Lung microvascular endothelial cell (primary cell): ENCODE measurements at regions not wholly inside any gene's neighbourhood (a gene's known extent, or its start where the extent isn't known, plus 50 kb on each side); places are given as distances from the start of the nearest gene placed in this dataset.
A peak's percentile ranks its signal among the peaks of the same experiment; 100 is the strongest.
"Not testable (repeated sequence)": the region's sequence is repeated elsewhere in the genome, so short reads cannot be mapped to it uniquely, and the experiment has no call there.

ENCODE experiments used
- DNase-seq, 2 donors: peaks; one replicate each; pipeline versions ENCODE4 v3.0.0 to v3.0.0-alpha.2; 2010; ENCODE audit warnings: low read depth in 2 of 2

DNA sequence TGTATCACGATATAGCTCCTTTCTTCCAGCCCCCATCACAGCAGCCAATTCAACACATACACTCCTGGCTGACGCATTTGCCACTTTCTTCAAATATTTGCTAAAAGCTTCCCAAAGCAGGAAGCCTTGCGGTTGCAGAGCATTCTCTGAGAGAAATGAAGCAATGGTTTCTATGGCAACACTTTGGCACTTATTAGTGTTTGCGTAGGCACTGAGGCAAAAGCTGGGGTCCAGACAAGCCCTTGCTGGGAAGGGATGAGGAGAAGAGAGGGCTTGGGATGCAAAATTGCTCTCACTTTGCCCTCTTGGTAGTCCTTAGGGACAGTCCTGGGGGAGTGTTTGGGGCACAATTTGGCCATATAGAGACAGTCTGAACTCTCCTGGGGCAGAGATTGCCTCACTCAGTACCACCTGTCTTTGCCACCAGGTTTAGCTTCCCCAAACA lies 55.0 kb upstream of the PAK3 start:
- DNase-seq: peak in 1 of 2 donors; percentile 75

DNA sequence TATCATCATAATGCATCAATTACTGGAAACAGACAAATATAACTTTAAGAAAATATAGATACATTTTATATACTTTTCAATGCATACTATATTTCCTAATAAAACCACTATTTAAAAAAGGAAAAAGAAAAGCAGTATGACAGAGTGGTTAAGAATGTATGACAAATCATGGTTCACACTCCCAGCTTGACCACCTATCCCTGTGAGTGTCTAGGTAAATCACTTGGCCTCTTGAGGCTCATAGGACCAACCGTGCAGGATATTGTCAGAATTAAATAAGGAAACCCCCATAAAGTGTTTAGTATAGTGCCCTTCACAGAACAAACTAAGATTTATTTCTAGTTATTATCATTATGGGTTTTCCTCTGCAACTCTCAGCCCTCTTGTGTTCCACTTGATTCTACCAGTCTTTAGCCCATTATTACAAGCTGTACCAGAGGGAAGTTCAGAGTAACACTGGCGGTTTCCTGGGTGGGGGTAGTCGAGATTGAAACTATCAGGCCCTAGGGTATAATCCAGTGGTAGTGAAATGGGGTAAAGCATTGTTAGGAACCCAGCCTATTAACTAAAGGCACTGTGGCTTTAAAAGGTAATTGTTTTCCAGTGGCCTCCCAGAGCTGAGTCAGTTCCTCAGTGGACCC lies 55.5 kb upstream of the PAK3 start:
- peak in 1 of 2 donors; percentile 9 for DNase-seq

DNA sequence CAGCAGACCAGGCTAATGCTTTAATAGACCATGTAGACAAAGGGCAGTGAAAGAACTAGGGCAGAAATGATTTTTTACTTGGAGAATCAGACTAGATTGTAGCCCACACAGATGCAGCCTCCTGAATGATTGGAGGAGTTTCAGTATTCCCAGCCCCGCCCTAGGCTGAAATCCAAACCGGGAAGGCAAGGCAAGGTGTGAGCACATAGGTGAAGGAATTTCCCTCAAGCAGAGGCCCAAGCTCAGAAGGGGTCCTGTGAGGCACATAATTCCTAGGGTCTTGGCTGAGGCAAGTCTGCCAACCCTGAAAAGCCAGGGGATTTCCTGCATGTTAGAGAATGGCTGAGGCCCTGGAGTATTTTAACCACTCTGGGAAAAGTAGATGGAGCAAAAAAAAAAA lies 56.4 kb upstream of the PAK3 start:
- no peak for DNase-seq

DNA sequence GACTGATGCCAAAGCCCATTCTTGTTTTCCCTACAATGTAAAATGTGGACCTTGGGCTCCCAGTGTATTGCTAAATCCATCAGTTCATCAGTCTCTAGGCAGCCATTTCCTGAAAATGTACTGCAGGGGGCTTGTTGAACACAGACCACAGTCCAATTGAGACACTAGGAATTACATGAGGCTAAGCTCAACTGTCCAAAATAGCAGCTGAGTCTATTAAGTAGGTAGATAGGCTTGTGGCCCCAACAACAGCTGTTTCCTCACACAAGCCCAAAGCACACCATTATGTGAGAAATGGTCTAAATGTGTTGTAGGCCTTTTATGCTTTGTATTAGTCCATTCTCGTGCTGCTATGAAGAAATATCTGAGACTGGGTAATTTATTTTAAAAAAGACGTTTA lies 60.0 kb upstream of the PAK3 start:
- no peak for DNase-seq

DNA sequence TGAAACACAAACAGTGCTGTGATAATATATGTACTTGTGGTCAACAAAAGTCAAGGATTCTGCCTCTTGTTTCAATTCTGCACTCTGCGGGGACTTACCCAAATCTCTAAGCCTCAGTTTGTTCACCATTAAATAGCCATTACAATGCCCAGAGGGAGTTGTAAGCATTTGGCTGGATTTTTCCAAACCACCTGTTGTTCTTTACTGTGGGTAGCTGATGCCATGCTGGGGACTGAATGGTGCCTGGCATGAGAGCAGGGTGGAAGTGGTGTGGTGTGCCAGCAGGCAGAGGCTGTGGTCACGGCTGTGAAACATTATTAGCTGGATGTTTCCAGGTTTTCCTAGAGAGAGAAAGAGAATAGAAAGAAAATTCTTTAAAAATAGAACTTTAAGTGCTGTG lies 60.7 kb upstream of the PAK3 start:
- no peak for DNase-seq

DNA sequence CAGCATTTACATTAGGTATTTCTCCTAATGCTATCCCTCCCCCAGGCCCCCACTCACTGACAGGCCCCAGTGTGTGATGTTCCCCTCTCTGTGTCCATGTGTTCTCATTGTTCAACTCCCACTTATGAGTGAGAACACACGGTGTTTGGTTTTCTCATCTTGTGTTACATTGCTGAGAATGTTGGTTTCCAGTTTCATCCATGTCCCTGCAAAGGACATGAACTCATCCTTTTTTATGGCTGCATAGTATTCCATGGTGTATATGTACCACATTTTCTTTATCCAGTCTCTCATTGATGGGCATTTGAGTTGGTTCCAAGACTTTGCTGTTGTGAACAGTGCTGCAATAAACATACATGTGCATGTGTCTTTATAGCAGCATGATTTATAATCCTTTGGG lies 73.0 kb upstream of the PAK3 start:
- DNase-seq: not testable (repeated sequence)

DNA sequence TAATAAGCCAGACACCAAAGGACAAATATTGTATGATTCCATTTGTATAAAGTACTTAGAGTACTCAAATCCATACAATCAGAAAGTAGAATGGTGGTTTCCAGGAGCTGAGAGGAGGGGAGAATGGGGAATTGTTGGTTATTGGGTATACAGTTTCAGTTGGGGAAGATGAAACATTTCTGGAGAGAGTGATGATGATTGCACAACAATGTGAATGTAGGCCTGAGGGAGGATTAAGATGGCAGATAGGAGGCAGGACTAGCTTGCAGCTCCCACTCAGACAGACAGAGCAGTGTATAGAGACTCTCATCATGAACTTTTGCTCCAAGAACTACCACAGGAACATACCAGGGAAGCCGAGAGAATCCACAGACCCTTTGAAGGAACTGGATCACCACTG lies 75.7 kb upstream of the PAK3 start:
- no peak for DNase-seq

DNA sequence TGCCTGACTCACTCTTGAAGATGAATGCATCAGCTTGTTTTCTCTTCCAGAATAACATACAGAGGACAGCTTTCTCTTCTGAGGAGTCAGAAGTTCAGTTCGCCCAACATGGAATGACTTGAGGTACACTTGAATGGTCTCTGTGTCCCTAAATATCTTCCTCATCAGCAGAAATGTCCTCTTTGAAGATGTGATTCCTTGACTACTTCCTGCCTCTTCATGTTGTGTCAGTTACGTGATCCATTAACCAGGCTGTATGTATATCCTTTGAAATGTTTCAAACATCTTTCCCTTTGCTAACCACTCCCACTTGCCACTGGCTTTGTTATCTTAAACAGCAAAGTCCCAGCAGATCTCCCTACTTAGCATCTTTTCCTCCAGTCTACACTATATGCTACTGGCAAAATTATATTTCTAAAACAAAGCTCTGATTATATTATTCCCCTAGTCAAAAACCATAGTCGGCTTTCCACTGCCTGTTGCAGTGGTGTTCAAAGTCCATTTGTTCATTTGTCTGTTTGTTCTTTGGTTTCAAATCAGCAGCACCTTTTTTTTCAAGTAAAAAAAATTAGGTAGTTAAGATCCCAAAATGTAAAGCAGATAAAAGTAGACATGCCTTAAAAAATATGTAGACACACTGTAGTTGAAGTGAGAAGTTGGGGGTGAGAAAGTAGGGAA lies 82.1 kb upstream of the PAK3 start:
- no peak for DNase-seq

DNA sequence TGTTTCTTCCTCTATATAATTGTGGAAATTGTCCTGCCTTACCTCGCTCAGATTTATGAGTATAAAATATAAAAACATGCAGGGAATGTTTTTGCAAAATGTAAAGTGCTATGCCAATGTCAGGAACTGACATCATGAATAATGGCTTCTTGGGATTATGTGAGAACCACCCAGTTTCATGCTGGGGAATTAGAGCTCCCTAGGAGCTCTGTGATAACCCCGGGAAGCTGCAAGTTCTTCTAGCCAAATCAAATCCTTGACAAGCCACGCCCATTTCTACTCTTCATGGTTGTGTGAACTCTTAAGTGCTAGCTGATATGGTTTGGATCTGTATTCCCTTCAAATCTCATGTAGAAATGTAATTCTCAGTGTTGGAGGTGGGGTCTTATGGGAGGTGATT lies 85.9 kb upstream of the PAK3 start:
- DNase-seq: no peak

DNA sequence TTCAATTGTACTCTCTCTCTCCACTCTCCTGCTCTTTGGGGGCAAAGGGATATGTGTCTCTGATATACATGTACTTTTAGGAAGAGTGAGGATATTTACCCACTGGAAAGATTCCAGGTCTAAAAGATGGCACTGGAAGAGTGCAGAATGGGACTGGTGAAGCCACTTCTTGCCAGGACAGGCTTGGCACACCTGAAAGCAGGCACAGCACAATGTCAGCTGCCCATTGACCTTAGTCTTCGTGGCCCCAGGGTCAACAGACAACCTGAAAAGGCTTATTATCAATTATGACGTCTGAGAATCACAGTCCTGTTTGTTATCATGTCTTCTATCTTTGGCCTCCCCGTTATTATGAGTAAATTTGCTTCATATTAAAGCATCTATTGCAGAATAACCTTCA lies 86.7 kb upstream of the PAK3 start:
- DNase-seq: no peak

DNA sequence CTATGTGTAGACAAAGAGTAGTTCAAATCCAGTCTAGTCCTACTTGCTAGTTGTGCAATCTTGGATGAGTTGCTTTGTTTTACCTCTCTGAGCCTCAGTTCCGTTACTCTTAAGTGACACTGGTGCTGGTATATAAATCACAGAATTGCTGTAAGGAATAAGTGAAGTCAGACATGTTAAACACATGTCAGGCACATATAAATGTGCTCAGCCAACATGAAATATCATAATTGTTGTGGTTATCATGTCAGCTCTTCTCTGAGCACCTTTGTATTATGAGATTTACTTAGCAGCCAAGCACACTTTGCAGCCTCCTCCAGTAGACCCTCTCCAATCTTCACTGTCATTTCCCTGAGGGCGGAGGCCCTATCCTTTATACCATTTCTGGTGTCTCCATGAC lies 87.9 kb upstream of the PAK3 start:
- DNase-seq: no peak

DNA sequence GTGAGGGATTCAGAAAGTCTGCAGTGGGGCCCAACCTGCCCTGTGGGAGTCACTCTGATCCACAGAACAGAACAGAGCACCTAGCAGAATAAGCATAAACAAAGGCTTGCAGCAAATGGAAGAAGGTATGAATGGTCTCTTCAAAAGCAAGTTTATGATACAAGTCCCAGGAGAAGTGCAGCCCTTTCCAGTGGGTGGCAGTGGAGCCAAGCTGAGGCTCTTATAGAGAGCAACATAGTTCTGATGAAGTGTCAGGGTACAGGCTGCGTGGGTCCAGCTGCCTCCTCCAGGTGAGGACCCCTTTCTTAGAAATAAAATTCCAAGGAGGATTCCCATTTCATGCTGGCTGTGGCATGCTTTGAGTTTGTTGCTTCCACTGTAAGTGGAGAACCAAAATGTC lies 88.8 kb upstream of the PAK3 start:
- DNase-seq: peak in 1 of 2 donors; percentile 0

DNA sequence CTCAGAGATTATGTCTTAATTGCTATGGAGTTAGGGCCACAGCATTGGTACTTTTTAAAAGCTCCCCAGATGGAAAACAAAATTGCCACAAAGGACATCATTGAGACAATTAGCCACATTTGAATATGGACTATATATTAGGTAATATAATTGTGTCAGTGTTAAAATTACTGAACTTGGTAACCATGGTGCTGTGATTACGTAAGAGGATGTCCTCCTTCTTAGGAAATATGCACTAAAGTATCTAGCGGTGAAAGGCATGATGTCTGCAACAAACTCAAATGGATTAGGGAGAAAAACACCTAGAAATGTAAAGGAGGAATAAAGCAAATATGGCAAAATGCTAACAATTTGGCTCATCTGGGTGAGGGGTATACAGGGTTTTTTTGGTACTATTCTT lies 89.9 kb upstream of the PAK3 start:
- DNase-seq: no peak

DNA sequence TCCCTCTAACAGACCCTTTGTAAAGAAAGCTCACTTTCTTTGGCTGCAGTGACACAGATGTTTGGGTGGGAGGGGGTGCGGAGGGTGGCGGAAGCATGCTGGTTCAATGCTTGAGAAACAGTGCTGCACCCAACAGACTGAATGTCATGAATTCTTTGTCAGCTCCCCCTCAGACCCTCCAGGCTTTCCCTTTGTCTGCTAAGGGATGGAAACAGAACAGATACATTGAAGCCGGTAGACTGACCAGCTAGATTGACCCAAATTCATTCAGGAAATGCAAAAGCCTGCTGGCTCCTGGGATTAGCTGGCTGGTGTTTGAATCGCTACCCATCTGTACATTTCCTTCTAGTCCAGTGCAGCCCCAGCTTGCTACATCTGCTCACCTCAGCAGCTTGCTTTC lies 90.8 kb upstream of the PAK3 start:
- no peak for DNase-seq

DNA sequence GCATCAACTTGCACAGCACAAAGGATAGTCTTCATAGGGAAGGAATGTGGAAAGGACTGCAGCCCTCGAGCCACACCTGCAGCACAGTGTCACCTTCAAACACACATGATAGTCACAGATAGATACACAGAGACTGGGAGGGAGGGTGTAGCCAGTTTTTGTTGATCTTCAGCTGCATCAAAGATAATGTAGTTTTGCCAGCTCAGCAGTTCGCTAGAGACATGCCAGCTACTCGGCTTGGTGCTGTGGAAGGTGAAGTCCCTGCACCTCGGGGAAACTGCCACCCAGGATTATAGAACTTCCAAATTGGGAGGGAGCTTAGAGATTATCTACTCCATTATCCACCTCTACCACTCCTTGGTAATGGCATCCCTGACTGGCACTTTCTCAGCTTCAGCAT lies 92.9 kb upstream of the PAK3 start:
- no peak for DNase-seq

DNA sequence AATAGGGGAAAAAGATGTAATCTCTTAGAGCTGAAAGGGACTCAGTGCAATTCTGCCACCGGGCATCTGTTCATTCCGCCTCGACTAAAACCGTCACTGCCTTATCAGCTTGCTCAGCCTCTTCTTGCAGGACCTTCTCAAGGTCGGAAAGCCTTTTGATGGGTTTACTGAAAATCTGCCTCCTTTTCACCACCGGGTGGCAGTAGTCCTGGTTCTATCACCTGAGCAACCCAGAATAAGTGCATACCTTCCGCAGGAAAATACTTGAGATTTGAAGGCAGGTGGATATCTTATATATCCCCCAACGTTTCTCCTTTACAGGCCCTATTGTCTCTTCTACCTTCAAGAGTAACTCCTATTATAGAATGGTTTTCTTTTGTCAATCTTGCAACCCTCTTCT lies 103.4 kb upstream of the PAK3 start:
- peak; percentile 14 to 38 for DNase-seq

DNA sequence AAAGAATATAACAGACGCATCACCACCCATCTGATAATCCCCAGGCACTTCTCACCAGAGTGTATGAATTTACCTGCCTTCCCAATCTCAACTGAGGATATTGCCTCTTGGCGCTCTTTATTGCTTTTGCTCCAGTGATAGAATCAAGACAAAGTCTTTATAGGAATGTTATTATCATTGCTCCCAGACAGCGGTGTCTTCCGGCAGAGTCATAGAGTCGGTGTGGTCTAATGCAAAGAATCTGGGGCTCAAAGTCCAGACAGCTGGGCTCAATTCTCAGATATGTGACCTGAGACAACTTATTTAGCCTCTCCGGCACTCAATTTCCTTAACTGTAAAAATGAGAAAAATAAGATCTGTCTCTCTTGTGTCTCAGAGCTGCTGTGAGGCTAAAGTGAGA lies 106.1 kb upstream of the PAK3 start:
- no peak for DNase-seq

DNA sequence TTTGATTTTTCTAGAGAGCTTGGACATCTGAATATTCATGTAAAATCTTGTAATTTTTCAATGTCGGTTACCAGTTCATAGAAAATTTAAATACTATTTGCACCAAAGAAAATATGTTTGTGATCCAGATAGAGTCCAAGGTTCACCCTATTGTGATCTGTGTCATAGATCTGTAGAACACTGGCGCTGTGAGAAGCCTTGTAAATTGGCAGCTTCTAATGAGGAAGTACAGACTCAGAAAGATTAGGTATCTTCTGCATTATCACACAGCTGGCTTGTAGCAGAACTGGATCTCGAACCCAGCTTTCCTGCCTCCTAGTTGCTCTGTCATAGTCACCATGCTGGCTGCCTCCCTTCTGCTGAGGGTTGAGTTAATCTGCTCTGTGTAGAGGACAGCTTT lies 106.5 kb upstream of the PAK3 start:
- DNase-seq: no peak

DNA sequence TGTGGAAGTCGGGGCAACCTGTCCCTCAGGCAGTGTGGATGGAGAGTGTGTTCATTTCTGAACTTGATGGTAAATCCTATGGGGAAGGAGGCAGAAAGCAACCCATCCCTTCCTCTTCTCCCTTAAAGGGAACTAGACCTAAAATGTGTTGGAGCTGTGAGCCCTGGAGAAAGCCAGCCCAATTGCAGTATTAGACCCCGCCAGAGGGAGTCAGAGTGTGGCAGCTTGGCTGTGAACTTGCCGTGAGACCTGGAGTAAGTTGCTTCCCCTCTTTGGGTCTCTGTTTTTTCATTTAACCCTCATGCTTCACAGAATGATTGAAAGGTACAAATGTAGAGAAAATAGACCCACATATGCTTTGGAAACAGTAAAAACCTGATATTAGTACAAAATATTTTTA lies 108.7 kb upstream of the PAK3 start:
- DNase-seq: no peak

DNA sequence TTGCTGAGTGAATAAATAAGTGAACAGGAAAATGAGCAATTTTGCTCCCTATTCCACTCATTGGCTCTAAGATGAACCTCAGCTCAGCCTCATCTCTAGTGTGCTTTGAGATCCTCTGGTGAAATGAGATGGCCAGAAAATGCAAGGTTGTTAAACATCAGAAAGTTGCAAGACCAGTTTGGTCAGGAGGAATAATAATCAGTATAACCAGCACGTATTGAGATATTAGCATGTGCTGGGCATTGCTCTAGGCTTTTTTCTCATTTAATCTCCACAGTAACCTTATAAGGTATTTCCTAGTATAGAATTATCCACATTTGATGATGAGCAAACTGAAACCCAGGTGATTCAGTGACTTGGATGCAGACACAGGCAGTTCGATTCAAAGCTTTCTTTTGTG lies 110.5 kb upstream of the PAK3 start:
- no peak for DNase-seq

DNA sequence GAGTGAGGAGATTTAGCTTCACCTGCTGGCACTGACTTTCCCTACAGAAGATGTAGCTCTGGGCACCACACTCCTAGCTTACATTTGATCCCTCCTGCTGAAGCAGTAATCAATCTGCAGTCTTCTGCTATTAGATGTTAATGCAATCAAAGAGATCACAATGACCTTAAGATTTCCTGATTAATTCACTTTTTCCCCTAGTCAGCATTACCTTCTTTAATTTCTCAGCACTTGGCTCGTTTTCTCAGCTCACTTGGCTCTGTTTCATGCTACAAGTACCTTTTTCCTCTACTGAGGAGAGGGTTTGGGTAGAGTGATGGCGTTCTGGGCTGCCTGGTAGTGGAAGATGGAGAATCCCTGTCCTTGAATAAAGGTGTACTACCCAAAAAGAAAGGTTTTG lies 113.0 kb upstream of the PAK3 start:
- no peak for DNase-seq

DNA sequence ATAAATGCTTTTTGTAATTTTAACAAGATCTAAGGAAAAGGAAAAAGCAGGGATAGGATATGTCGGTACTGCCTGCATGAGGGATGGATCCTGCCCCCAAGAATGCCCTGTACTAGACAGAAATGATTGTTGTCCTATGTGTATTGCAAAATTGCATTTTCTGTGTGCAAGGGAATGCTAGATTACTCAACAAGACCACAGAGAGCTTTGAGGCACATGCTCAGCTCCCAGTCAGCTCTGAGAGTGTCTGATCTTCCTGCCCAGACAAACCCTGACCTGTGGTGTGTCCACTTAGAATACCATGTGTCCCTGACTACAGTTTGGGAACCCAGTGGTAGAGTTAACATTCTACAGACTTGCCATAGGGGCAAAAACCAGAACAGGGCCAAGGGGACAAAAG lies 129.2 kb upstream of the PAK3 start:
- DNase-seq: no peak

DNA sequence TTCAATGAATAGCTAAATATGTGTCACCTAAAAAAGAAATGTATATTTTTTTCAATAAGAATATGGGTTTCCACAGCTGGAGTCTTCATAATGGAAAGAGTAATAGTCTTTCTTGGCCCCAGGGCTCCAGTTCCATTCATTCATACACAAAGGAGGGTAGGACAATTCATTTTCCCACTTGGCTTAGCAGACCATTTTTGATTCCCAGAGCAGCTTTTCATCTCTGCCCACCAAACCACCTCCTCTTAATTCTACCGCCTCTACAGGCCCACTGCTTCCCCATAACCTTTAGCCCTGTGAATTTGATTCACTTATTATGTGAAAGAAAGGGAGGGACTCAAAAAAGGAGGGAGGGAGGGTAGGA lies 129.9 kb upstream of the PAK3 start:
- no peak for DNase-seq
